ENCODE measurements at regions not wholly inside any gene's neighbourhood (a gene's known extent, or its start where the extent isn't known, plus 50 kb on each side); places are given as distances from the start of the nearest gene placed in this dataset.
"Not testable (repeated sequence)": the region's sequence is repeated elsewhere in the genome, so short reads cannot be mapped to it uniquely, and the experiment has no call there.

DNA sequence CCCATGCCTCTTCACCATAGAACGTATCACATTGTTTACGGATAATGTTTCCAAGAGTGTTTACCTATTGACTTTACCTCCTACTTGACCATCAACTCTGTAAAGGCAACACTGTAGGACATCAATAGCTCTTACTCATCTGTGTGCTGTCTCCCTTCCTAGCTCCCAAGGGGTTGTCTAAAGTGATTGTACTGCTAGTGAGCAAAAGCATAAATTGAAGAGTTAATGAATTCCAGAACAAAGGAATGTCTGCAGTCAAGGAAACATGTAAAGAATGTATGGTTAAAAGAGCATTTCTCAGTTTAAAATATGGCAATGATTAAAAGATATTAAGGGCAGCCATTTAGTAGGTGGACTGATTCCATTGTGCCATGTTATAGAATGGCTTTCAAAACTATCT is 985.4 kb downstream of the TBC1D32 start:
- DNase-seq, result no peak

DNA sequence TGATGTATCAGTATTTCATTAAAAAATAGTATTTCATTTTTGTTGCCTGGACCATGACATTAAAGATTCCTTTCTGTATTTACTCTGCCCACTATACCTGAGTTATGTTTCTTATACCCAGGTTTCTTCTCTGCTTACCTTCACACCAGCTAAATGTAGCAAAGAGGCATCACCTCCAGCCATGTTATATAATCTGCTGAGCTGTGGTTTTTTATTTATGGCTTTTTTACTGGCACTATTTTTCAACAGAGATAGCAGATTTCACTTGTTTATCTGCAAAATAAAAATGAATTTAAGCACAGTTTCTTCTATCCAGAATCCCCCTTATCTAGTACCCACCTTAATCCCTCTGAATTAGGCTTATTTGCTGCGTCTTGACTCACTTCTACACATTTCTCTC is 979.0 kb upstream of the MAN1A1 start:
- no peak for DNase-seq

DNA sequence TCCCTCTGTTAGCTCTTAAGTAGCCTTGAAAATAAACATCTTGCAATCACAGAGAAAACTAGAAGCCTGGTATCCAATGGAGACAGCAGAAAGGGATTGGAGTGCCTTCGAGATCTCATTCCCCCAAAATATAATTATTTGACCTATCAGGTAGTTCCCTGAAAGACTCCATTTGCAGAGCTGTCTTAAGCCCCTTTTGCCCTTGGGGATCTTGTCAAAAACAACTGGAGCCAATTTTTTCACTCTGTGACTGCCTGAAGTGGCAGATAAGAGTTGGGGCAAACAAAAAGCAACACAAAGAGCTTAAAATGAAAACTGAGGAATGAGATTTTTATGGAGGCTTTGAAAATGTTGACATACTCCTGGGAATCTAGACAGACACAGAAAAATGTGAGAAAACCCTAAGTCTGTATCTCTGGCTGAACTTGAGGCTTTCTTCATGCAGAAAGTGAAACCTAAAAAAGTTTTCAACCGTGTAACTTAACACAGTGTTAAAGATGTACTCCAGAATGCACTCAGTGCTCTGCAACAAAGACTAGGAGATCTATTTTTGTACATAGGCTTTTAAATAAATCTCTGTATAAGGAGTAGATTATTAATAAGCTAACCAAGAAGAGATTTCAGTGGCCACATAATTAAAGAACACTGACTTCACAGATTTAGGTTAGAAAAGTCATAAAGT is 971.1 kb upstream of the MAN1A1 start:
- no peak for DNase-seq

DNA sequence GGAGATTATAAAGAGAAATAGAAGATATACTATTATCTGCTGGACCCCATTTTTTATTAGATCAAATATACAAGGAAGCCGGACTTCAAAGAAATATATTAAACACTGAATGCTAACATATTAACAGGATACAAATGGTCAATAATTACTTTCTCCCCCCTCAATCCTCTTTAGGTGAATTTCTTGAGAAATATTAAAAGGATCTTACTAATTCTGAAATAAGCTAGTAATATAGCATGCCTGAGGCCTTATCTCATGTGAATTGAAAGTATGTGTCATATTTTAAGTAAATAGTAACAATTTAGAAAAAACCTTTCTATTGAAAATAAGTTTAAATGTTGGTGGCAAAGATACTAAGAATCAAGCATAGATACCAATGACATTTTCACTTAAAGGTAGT is 954.7 kb upstream of the MAN1A1 start:
- DNase-seq, result no peak

DNA sequence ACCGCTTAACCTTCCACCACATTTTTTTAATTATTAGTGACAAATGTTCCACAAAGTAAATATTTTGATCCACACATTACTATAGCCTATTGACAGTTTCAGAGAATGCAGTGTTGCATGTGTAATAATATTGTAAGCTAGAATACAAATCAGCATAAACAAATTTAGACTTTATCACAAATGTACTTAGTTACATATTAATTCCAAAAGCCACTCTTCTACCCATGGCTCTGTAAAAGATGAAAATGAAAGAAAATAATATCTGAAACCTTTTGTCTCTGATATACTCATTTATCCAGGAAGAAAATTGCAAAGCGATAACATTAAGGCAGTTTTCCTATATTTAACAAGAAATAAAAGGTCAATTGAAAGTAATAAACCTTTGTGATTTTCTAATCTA is 954.0 kb upstream of the MAN1A1 start:
- no peak for DNase-seq

DNA sequence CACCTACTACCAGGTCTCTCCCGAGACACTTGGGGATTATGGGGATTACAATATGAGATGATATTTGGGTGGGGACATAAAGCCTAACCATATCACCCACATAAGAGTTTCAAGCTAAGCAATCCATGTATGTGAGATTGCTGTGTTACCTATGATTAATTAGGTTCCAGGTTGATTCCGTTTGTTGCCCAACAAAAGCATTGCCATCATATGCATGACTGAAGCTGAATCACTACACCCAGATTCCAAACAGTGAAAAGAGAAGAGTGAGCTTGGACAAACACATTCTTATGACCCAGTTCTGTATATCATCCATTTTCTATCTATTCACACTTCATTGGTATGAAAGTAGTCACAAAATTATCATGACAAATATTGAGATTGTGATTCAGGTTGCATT is 952.5 kb upstream of the MAN1A1 start:
- DNase-seq, result no peak

DNA sequence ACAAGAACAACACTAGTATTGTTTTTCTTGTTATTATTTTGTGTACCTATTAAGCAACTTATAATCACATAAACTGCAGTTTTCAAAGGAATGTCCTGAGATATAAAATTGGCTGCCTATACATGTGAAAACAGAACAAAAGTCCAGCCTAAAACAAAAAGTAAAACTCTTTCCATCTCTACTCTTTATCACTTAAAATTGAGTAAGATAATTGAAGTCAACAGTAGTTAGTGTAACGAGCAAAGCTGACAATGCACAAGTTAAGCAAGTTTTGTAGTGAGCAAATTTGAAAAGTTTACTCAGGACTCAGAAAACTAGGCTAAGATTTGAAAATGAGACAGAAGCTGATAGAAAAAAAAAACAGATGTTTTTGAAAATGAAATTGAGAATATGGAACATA is 941.4 kb upstream of the MAN1A1 start:
- DNase-seq, result no peak

DNA sequence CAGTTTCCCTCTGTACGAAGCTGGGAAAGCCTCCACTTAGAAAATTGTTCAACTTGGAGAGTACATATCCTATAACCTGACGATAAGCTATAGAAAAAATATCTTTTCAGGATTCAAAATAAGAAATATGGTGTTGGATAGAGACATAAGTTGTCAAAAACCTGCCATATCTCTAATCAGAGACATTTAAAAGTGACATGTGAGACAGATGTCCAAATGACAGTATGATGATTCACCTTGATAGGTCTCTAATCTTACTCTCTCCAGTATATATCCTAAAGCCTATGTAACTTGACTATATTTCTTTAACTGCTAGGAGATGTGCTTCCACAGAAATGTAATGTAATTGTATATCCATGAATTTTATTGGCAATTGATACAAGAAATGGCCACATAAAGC is 932.4 kb upstream of the MAN1A1 start:
- DNase-seq, result no peak

DNA sequence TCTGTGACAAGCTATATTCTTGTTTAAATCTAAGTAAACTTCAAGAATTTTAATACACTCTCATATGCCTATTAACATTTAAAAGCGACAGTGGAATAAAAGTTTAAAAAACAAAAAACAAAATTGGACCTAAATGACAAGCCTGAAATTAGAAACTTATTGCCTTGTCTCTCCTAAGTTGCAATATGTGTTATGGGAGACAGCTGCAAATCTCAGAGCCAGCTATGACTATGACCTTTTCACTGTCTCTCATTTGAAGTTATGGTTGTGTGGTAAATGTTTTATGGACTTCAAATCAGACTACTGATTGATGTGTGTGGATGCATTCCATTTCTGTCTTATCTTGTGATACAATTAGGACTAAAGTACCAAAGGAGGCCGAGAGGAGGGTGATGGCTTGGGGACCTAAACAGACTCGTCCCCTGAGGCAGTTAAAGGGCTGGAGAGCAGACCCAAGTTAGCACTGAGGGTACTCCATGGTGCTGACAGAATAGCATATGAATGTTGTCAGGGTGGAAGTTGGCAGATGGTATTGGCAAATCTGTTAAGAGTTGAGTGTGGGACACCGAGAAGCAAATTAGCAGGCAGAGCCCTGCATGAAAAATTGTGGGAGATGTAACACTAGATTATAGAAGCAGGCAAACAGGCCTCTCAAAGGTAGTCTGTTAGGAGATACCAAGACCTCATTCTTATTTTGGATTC is 930.1 kb upstream of the MAN1A1 start:
- DNase-seq, result no peak

DNA sequence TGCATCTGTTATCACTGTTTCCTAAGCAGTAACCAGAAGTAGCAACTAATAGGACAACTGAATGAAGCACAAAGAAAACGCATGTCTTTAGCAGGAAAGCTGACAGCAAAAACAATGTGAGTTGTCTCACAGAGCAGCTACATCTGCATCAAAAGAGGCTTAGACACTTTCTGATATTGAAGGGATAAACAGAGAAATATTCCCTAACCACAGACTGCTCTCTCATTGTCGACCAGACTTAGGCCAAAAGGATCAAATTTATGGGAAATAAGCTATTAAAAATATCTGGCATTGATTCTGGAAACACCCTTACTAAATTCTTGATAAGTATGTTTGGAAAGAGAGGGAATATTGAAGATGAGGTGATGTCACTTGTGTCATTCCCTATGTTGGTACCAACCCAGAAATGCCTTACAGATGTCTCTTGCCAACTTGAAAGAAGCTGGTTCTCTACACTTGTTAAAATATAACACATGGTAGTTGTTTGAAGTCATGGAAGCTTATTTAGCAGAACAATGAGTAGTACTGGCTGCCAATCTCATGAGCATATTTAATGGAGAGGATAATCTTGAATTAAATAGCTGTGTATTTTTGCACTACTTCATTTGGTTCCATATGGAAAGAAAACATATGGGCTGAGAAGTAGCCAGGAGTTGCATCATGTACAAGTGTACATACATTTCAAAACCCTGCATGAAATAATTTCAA is 929.3 kb upstream of the MAN1A1 start:
- no peak for DNase-seq

DNA sequence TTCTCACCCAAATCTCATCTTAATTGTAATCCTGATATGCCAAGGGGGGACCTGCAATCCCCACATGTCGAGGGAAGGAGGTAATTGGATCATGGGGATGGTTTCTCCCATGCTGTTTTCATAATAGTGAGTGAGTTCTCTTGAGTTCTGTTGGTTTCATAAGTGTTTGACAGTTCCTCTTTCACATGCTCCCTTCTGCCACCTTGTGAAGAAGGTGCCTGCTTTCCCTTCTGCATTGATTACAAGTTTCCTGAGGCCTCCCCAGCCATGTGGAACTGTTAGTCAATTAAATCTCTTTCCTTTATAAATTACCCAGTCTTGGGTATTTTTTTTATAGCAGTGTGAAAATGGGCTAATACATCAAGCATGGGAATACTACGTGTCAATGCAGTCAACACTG is 925.0 kb upstream of the MAN1A1 start:
- no peak for DNase-seq

DNA sequence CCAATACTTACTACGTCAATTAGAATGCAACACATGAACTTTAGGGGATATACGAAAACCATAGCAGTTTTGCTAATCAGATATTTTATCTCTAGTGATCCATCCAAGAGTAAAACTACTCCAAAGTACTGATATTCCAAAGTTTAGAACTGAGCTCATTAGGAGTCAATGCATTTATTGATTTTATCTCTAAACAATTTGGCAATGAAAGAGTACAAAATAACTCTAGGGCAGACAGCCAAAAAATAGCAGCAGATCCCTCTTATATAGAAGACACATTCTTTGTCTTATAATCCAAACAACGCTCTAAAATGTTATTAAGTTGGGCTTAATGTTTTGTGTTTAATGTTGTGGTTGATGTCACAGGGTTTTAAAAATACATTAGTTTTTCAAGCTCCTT is 923.9 kb upstream of the MAN1A1 start:
- no peak for DNase-seq

DNA sequence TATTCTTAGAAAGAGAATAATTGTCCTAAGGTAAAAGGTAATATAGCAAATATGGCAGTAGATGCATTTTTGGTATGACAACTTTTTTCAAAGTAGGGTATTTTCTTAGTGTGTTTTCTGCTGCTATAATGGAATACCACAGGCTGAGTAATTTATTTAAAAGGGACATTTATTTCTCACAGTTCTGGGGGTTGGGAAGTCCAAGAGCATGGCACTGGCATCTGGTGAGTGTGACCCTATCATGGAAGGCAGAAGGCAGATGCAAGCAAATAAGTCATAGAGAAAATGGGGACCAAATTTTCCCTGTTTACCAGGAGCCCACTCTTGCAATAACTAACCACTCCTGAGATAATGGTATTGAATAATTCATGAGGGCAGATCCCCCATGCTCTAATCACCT is 922.5 kb upstream of the MAN1A1 start:
- DNase-seq, result no peak

DNA sequence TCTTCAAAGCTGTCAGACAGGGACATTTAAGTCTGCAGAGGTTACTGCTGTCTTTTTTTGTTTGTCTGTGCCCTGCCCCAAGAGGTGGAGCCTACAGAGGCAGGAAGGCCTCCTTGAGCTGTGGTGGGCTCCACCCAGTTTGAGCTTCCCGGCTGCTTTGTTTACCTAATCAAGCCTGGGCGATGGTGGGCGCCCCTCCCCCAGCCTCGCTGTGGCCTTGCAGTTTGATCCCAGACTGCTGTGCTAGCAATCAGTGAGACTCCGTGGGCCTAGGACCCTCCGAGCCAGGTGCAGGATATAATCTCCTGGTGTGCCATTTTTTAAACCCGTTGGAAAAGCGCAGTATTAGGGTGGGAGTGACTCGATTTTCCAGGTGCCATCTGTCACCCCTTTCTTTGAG is 918.7 kb upstream of the MAN1A1 start:
- DNase-seq, result not testable (repeated sequence)

DNA sequence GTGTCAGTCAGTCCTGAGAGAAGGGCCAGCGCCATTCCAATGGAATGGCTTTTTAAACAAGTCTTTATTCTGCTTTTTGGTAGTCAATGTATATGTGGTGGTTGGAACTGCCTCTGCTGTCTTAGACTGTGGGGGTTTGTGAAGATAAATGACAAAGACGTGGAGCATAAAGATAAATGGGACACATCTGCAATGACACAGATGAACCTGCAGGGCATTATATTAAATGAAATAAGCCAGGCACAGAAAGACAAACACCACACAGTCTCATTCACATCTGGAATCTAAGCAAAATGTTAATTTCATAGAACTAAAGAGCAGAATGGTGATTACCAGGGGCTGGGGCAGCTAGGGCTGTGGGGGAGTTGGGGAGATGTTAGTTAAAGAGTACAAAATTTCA is 912.8 kb upstream of the MAN1A1 start:
- DNase-seq, result no peak

DNA sequence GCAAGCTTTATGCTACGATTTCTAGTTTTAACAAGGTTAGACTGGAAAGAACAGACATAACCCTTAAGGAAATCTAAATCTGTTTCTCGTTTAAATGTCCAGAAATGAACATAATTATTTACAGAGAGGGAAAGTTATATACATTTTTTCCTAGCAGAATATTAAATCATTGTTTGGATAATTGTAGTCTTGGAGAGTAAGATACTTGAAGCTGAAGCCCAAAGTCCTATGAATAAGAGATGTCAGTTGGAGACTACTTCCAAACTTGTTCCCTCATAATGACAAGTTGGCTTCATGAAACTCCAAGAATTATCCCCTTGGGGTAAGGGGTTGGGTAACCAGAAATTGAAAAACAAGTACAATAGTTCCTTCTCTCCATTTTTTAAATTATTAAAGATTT is 911.1 kb upstream of the MAN1A1 start:
- DNase-seq, result no peak

DNA sequence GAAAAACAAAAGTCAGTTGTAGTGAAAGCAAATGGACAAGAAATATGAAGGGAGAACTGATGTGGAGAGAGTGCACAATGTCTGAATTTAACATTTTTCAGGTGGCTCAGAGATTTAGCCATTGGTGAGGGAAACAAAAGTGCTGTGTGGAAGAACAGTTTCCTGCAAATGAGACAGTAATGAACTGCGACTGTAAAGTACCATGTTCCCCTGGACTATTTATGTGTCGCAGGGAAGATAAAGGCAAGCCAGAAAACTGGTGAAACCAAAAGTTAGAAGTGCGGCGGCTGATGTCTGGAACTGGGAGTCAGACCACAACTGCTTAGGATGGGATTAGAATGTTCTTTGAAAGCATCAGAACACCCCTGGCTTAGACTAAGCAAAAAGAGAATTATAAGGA is 905.1 kb upstream of the MAN1A1 start:
- DNase-seq, result no peak

DNA sequence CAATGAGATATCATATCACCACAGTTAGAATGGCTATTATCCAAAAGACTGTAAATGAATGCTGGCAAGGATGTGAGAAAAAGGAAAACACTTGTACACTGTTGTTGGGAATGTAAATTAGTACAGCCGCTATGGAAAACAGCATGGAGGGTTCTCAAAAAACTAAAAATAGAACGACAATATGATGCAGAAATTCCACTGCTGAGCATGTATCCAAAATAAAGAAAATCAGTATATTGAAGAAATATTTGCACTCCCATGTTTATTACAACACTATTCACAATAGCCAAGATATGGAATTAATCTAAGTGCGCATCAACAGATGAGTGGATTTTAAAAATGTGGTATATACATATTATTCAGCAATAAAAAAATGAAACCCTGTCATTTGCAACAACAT is 898.9 kb upstream of the MAN1A1 start:
- no peak for DNase-seq

DNA sequence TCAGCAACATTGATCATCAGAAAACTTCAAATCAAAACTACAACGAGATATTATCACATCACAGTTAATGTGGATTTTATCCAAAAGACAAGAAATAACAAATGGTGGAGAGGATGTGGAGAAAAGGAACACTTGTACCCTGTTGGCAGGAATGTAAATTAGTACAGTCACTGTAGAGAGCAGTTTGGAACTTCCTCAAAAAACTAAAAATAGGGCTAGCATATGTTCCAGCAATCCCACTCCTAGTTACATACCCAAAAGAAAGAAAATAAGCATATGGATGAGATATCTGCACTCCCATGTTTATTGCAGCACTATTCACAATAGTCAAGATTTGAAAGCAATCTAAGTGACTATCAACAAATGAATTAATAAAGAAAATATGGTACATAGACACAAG is 887.7 kb upstream of the MAN1A1 start:
- no peak for DNase-seq

DNA sequence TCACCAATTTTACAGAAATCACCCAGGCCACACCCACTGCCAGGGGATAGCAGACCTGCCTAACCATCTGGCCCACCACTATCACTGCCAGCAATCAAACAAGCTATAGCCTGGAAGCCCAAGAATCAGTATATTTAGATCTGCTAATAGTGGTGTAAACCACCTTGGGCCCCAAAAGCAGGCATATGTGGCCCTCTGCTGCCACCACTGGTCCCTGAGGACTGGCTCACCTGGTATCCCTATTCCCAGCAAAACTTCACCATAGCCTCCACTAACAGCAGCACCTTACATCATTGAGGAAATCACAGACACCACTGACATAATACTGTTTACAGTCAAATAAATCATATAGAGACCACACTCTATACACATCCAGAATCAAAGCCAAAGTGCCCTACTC is 880.4 kb upstream of the MAN1A1 start:
- DNase-seq, result no peak

DNA sequence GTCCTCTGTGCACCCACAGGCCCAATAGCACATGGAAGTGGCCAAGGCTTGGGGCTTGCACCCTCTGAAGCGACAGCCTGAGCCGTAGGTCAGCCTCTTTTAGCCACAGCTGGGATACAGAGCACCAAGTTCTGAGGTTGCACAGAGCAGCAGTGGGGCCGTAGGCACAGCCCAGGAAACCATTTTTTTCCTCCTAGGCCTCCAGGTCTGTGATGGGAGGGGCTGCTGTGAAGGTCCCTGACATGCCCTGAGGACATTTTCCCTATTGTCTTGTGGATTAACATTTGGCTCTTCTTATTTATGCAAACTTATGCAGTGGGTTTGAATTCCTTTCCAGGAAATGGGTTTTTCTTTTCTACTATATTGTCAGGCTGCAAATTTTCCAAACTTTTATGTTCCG is 878.7 kb upstream of the MAN1A1 start:
- DNase-seq, result no peak

DNA sequence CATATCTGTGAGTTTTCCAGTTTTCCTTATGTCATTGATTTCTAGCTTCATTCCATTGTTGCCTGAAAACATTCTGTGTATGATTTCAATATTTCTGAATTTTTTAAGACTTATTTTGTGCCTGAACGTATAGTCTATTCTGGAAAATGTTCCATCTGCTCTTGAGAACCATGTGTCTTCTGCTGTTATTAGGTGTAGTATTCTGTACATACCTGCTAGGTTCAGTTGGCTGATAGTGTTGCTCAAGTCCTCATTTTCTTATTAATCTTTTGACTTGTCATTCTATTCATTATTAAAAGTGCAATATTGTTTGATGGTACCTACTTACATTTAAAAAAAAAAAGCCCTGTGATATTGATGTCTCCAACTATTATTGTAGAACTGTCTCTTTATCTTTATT is 869.8 kb upstream of the MAN1A1 start:
- DNase-seq, result no peak

DNA sequence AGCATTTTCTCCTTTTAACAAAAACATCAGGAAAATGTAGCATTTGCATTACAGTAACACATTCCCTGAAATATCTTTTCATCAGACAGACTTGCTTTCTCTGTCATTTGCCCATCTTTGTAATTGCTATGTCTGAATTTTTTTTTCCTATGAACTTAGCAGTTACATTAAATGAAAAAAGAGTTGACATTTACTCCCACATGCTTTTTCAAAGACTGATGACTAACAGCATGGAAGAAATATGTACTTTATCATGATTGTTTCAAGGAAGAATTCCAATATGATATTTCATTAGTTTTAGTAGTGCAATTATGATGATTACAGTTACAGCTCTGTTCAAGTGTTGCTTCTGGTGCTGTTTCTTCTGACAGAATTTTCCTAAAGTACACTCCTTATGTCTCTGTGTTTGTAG is 864.5 kb upstream of the MAN1A1 start:
- DNase-seq, result no peak
